Anterior cingulate cortex (tissue), 58 donors: ENCODE measurements at regions not wholly inside any gene's neighbourhood (a gene's known extent, or its start where the extent isn't known, plus 50 kb on each side); places are given as distances from the start of the nearest gene placed in this dataset.
"Not testable (repeated sequence)": the region's sequence is repeated elsewhere in the genome, so short reads cannot be mapped to it uniquely, and the experiment has no call there.

ENCODE experiments used
- DNase-seq, 58 donors: peaks; one replicate each; lab custom pipeline; 2025; lab: John Stamatoyannopoulos, UW

DNA sequence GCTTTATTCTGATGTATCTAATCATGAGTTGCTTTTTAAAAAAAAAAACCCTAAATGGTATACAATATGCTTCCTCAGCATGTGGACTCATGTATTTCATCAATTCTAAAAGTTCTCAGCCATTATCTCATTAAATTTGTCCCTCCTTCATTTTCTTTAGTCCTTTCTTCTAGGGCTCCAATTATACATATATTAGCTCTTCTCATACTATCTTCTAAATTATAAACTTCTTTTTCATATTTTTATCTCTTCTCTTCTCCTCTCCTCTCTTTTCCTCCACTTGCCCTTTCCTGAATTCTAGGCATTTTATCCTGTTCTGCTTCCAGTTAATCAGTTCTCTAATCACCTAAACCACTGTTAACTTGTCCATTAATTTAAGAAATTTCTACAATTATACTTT, 55.0 kb upstream of the IL33 start:
- DNase-seq = no peak

DNA sequence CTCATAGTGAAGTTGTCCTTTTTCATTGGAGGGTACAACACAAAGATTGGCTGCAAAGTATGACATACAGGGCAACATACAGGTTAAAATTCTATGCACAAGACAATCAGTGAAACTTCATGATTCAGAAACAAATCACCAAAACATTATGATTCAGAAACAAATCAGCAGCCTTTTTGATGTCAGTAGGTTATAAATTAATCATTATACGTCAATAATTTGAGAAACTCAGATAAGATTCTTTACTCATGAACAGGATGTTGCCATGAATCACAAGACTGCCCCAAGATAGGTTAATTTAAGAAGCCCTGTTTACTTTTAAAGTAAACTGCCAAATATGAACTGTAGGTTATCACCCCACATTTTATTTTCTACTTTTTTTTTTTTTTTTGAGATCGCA, 62.2 kb upstream of the IL33 start:
- no peak for DNase-seq

DNA sequence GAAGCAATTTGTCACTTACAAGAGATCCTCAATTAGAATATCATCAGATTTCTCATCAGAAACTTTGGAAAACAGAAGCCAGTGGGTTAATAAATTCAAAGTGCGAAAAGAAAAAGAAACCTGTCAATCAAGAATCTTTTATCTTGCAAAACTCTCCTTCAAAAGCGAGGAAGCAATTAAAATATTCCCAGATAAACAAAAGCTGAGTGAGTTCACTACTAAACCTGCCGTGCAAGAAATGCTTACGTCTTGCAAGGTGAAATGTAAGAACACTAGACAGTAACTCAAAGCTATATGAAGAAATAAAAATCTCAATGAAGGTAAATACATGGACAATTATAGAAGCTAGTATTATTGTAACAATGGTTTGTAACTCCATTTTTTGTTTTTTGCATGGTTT, 62.8 kb upstream of the IL33 start:
- DNase-seq = no peak

DNA sequence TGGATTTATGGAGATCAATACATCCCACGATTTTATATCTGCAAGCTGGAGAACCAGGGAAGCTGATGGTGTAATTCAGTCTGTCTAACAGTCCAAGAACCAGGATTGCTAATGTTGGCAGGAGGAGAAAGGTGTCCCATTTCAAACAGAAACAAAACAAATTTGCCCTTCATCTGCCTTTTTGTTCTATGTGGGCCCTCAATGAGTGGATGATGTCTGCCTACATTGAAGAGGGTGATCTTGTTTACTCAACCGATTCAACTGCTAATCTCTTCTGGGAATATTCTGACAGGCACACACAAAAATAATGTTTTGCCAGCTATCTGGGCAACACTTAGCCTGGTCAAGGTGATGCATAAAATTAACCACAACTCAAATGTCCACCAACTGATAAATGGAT, 65.1 kb upstream of the IL33 start:
- DNase-seq = no peak

DNA sequence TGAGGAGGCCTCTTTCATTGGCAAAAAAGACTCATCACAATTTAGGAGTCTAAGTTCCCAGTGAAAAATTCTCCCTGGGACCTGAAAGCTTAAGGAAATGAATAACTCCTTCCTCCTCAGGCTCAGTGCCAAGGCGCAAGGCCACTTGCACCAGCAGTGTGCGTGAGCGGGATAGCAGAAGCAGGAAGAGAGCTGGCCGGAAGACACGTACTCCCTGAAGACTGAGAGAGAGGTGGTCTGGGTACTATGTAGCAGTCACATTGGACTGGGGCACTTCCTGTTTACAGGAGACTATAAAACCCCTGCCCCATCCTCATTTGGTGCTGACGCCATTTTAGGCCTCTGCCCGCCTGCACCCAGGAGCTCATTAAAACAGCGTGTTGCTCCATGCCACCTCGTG, 66.3 kb upstream of the IL33 start:
- DNase-seq = no peak

DNA sequence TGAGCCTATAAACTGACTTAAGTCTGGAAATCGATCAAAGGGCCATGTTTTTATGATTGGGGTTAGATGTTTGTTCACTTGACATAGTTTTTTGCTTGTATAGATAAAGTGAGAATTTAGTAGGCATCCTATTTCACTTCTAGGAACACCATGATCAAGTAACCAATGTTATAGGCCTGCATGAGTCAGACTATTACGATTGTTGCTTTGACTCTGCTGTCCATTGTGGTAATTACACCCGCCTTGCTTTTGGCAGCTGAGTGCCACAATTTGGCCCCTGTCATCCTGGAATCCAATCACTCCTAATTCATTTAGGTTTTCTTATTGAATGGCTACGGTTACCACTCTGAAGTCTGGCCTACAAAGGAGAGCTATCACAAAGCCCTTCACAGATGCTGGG, 67.8 kb upstream of the IL33 start:
- no peak for DNase-seq

DNA sequence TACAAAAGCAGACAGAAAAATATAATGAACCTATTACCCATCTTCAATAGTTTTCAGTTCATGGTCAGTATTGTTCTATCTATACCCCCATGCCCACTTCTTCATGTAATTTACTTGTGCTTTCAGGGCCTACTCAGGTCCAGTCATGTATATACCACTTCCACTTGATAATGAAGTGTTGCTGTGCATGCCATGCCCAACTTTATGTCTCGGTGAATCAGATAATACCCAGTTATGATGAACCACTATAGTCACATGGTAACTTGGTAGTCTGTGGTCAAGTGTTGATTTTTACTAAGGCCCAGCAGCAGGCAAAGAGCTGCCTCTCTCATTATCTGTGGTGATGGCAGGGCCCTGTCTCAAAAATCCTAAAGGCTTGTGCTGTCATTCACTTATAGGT, 70.7 kb upstream of the IL33 start:
- no peak for DNase-seq

DNA sequence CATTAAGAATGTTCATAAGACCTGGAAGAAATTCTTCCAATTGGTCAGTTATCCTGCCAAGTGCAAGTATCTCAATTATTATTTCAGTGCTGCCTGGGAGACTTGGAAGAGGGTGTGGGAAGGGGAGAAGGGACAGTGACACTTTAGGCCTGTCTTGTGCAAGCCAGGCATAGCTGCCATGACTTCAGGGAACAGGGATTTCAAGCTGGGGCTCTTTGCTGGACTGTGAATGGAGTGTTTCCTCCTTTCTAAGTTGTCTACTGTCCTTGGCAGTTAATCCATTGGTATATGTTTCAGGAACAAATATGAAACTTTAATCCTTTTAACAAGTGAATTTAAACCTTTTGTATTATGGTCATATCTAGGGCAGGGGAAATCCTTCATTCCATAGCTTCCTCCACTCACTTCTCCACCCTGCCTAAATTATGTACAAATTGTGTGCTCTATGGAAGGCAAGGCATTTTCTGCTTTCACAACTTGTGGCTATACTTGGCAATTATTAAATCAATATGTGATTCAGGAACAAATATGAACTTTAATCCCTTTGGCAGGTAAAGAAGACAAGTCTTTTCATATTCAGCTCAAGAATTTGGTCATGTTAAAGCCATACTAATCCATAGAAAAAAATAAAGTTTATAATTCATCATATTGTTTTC, 72.7 kb upstream of the IL33 start:
- no peak for DNase-seq

DNA sequence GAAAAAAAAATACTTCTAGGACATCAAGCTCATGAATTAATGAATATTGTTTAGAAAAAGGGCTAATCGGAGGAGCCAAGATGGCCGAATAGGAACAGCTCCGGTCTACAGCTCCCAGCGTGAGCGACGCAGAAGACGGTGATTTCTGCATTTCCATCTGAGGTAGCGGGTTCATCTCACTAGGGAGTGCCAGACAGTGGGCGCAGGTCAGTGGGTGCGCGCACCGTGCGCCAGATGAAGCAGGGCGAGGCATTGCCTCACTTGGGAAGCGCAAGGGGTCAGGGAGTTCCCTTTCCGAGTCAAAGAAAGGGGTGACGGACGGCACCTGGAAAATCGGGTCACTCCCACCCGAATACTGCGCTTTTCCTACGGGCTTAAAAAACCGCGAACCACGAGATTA, 79.8 kb upstream of the IL33 start:
- not testable (repeated sequence) for DNase-seq

DNA sequence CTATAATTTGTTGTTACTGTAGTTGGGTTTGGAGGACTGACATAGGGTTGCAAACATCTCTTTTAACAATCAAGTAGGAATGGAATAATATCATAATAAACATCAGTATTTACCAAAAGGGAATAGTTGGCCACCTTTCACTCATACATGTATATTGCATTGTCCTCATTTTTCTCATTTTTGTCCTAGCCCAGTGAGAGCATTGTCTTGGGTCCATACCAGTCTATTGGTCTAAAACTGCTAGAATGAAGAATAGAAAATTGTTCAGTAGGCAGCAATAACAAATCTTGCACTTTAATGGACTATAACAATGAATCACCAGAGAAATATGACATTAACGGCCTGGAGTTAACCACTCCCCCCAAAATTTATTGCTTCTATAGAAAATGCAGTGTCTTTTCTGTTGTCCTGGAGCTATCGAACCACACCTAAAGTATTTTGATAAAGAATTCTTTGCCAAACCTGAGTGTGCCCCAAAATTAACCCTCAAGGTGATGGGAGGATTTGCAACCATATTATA, 80.9 kb upstream of the IL33 start:
- no peak for DNase-seq

DNA sequence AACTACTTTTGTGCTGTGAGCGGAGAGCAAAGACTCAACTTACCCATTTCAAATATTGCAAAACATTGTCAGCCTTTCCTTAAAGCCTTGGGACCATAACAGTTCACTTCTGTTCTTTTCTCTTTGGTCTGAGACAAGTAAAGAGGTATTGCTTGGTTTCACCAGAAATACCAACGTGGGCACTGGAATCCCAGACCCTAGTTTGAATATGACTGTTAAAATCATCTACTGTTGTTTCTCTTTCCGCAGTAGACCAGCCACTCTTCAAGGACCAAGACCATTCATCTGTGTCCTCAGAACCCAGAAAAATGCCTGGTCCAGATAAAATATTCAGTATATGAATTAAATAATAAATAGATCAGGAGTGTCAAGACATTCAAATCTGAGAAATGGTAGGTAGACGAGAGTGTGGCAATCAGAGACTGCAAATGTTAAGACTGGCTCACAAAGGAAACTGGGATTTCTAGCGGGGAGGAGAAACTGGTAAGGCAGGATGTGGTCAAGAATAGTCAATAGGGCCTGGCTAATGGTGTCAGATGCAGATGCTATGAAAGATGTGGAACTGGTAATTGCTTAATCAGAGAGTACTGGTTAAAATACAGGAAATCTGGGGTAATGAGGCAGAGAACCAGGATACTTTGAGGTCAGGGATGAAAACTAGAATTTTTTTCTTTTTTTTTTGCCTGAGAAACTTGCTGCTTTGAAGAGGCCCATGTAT, 82.1 kb upstream of the IL33 start:
- no peak for DNase-seq

DNA sequence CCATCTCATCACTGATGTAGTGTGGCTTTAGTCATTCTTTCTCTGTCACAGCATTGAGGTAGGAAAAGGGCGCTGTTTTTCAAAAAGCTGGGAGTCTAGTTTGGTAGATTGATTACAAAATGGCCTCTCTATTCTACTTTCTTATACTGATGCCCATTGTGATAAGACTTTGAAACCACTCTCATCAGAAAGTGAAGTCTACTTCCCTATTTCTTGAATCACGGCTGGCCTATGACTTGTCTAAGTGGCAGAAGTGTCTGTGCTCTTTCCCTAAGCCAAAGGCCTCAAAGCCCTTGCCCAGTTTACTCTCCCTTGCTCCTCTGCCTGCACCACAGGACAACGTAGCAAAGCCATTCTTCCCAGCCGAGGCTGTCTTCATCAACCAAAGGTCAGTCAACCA, 83.0 kb upstream of the IL33 start:
- no peak for DNase-seq

DNA sequence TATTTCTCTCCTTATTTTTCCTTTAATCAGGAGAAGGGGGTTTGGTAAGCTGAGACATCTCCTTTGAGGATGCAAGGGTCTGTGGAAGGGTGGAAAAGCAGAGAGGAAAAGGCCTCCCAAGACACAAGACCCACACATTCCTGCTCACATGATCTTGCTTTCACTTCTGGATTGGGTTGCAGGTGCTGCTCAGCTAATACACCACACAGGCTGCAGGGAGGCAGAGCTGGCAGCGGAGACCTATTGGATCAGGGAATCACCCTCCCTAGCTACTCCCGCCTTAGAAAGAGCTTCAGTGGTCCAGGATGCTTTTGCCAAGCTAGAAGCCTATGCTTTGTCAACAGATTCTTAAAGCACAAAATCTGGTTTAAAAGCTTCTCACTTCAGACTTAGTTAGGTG, 87.6 kb upstream of the IL33 start:
- no peak for DNase-seq

DNA sequence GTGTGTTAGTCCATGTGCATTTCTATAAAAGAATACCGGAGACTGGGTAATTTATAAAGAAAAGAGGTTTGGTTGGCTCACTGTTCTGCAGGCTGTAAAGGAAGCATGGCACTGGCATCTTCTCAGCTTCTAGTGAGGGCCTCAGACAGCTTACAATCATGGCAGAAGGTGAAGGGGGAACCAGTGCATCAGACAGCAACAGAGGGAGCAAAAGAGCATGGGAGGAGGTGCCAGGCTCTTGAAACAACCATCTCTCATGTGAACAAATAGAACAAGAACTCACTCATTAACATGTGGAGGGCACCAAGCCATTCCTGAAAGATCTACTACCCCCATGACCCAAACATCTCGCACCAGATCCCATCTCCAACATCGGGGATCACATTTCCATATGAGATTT, 89.2 kb upstream of the IL33 start:
- DNase-seq = no peak

DNA sequence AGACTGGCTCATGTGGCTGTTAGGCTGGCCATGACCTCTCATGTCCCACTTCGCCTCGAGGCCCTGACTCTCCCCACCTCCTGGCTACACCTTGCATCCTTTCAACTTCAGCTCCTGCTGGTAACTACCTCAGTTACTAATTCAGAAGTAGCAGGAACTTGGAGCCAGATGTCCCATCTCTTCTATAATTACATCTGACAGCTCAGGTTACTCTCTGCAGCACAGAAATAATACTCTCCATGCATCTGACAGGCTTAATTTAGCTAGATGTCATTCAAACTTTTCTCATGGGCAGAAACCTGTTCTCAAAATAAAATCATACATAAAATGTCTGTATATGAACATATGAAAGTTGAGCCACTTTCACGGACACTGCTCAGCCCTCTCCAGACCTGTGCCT, 92.2 kb upstream of the IL33 start:
- DNase-seq = no peak

DNA sequence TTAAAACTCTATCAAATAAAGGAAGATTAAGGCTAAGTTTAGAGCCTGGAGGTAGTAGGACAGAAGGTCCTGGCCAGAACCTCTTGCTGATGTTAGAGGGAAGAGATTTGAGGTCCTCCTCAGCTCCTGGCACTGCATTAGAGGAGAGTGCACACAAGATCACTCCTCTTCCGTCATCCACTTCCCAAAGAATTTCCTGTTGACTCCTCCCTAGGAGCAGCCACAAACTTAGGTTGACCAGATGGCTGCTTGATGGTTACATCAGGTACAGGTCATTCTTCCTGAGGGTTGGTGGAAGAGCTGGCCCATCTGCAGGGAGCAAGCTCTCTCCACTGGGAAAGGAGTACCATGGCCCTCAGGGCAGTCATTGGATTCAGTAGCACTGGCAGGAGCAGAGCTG, 93.9 kb upstream of the IL33 start:
- no peak for DNase-seq

DNA sequence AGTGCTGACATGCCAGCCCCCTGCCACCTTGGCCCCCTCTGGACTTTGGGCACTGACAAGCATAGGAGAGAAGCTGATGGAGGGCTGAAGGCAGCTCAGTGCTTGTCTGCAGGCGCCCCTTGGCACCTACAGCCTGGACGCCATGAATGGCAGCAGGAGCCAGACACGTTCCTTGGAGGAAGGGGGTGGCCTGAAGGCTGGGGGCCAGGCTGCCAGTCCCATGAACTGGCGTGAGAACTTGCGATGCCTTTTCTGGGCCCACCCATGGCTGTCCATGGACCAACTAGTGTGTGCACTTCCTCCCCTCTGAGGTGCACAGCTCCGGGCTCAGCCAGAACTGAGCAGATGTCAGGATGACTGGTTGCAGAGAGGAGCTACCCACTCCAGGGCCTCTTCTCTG, 99.0 kb upstream of the RANBP6 start:
- no peak for DNase-seq

DNA sequence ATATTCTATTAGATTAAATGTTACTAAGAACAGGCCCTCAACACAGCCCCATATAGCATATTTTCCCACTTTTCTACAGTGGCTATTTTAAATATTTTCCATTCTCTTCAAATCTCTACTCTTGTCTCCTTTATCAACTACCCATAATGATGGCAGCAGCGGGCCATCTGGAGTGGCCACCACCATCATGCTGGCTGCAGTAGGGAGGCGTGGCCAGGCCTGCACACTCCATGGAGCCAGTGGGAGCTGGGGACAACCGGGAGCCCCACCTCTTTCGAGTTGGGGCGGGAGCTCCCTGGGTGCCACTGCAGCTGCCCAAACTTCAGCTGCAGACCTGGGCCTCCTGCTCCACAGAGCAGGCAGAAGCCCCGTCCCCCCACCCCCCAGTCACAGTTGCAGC, 98.4 kb upstream of the RANBP6 start:
- DNase-seq = no peak

DNA sequence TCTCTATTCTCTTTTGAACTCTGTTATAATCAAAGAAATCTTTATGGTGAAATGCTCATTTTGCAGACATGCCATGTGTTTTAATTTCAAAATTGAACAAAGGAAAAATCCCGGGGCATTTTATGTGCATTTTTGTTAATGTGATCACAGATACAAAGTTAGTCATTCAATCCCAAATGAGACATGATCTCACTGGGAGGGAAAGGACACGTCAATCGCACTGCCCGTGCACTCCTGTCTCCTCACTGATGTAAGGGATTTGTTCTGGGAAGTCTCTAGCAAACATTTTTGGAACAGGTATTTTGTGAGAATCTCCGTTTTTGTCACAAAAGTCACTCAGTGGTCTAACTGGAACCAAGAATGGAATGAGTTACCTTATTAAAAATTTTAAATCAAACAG, 97.9 kb upstream of the RANBP6 start:
- no peak for DNase-seq

DNA sequence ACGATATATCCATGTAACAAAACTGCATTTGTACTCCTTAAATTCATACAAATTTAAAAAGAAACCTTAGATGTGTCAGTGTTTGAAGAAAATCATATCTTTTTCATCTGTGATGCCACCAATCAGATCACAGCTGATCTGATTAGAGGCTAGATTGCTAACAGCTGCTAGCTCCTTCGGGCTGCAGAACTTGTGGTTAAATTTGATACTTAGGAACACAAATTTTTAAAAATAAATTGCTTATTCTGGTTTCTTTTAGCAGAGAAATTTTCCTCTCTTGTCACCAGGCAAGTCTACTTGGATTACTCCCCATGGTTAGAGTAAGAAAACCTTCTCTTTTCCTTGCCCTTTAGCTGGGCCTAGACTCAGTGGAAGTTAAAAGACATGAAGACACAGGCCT, 94.6 kb upstream of the RANBP6 start:
- DNase-seq = peak in 3 of 58 donors; percentile 4 to 39 (median 26)

DNA sequence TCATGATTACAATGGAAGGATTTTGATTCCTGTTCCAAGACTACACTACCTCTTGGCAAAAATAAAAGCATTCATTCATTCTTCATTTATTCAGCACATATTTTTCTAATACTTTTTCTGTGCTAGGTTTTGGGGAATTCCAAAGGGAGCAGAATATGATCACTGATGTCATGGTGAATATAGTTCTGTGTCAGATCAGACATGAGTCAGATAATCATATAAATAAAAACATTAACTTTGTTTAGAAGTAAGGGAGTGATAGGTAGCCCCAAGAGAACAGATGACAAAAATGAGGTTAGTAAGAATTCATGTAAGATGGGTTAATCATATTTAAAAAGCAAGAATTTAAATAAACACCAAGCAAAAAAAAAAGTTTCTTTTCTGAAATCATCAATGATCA, 94.1 kb upstream of the RANBP6 start:
- DNase-seq = no peak

DNA sequence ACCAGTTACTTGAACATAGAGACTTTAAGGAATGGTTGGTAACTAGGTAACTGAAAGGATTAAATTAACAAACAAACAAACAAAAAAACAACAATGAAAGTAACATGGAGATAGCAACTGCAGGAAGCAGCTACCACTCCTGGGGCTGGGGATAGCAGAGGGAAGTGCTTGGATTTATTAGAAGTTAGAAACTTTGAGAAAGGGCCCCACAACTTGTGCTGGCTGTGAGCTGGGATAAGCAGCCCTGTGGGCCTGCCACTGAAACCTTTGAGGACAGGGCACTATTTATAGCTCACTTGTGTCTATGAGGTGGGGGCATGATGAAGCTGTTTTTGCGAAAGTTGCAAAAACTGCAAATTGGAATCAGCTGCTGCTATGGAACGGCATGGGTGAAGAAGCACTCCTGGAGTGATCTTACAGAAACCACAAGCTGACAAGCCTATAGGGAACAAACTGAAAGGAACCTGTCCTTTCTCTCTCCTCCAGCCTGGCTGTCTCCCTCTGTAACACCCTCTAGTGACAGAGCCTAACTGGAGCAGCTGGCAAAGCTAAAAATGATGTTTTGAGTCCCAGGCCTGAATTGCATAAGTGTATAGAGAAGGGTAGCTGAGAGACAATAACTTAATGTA, 91.4 kb upstream of the RANBP6 start:
- DNase-seq = peak in 31 of 58 donors; percentile 3 to 64 (median 16)
